H1 (cell line): ENCODE measurements at regions not wholly inside any gene's neighbourhood (a gene's known extent, or its start where the extent isn't known, plus 50 kb on each side); places are given as distances from the start of the nearest gene placed in this dataset.

Experiments
- CTCF ChIA-PET: fragments of 300-600 bp; sonication (Branson Sonifier 250); formaldehyde crosslinking; loops from one replicate; lab custom pipeline; 2021; ENCODE audit not compliant: partially characterized antibody; lab: Charles Lee
- POLR2A ChIA-PET: fragments of 300-600 bp; sonication (Branson Sonifier 250); formaldehyde crosslinking; loops from one replicate; lab custom pipeline; 2021; ENCODE audit warnings: inconsistent platforms; ENCODE audit not compliant: partially characterized antibody; lab: Charles Lee
- DNase-seq, 2 experiments: peaks; one replicate each; pipeline versions ENCODE4 v3.0.0 to v3.0.0-alpha.2; 2010 to 2022; ENCODE audit warnings: low spot score in 2 of 2, low read depth in 1 of 2, mixed read lengths in 1 of 2
- FAIRE-seq: peaks from 2 replicates; lab custom pipeline; 2011; peaks lifted over from hg19 to GRCh38; lab: Jason Lieb, UNC
- H2AFZ ChIP-seq: 2 replicates; pipeline ENCODE4 v1.8.1; 2012; ENCODE audit warnings: low read length, inconsistent platforms
- H2AK5ac ChIP-seq: 2 replicates; pipeline ENCODE4 v1.6.1; 2013; ENCODE audit warnings: low read depth, low read length
- H2BK120ac ChIP-seq: replicated peaks from 2 replicates; pipeline ENCODE3; 2013; ENCODE audit warnings: low read depth, low read length, inconsistent platforms
- H2BK12ac ChIP-seq: 2 replicates; pipeline ENCODE4 v1.6.1; 2013; ENCODE audit warnings: low read depth, low read length
- H2BK15ac ChIP-seq: 2 replicates; pipeline ENCODE4 v1.6.1; 2013; ENCODE audit warnings: low read length
- H2BK20ac ChIP-seq: 2 replicates; pipeline ENCODE4 v1.6.1; 2013; ENCODE audit warnings: low read length
- H2BK5ac ChIP-seq: 2 replicates; pipeline ENCODE4 v1.6.1; 2013; ENCODE audit warnings: low read depth, low read length
- H3K14ac ChIP-seq: 2 replicates; pipeline ENCODE4 v1.6.1; 2013; ENCODE audit warnings: inconsistent platforms; ENCODE audit not compliant: insufficient read length
- H3K18ac ChIP-seq: 2 replicates; pipeline ENCODE4 v1.6.1; 2013; ENCODE audit warnings: low read length; ENCODE audit errors: extremely low read depth
- H3K23ac ChIP-seq: 2 replicates; pipeline ENCODE4 v1.6.1; 2013; ENCODE audit warnings: inconsistent platforms; ENCODE audit not compliant: insufficient read length
- H3K23me2 ChIP-seq: 2 replicates; pipeline ENCODE4 v1.6.1; 2013; ENCODE audit warnings: low read depth, low read length
- H3K27ac ChIP-seq: 2 replicates; pipeline ENCODE4 v1.6.1; 2011; ENCODE audit warnings: low read depth, low read length, inconsistent platforms
- H3K27me3 ChIP-seq, 4 experiments: replicated peaks in 1 of 4; 1 replicate in 1 of 4; 2 replicates in 3 of 4; pipeline versions ENCODE4 v1.6.1 to v1.8.1; 2011 to 2013; ENCODE audit warnings: low read length in 3 of 4, mild to moderate bottlenecking in 3 of 4, inconsistent platforms in 2 of 4, mixed read lengths in 2 of 4, moderate library complexity in 1 of 4; ENCODE audit not compliant: control insufficient read depth in 3 of 4, insufficient read depth in 3 of 4; ENCODE audit errors: extremely low read depth in 1 of 4
- H3K36me3 ChIP-seq, 4 experiments: 2 replicates each; pipeline versions ENCODE4 v1.6.1 to v1.8.1; 2011 to 2013; ENCODE audit warnings: mild to moderate bottlenecking in 4 of 4, low read length in 3 of 4, moderate library complexity in 2 of 4, control low read depth in 1 of 4, inconsistent platforms in 1 of 4; ENCODE audit not compliant: insufficient read depth in 4 of 4, control insufficient read depth in 2 of 4
- H3K4ac ChIP-seq: replicated peaks from 2 replicates; pipeline ENCODE3; 2013; ENCODE audit warnings: low read length, low read depth, mixed read lengths, inconsistent platforms; ENCODE audit not compliant: insufficient read length
- H3K4me1 ChIP-seq, 4 experiments: replicated peaks in 1 of 4; 1 replicate in 1 of 4; 2 replicates in 3 of 4; pipeline versions ENCODE4 v1.6.1 to v1.8.1; 2011 to 2013; ENCODE audit warnings: low read length in 3 of 4, inconsistent platforms in 2 of 4, mixed read lengths in 1 of 4; ENCODE audit not compliant: insufficient read depth in 4 of 4, control insufficient read depth in 3 of 4
- H3K4me2 ChIP-seq, 2 experiments: 2 replicates each; pipeline versions ENCODE4 v1.6.1 to v1.8.1; 2011 to 2013; ENCODE audit warnings: low read depth in 2 of 2, low read length in 2 of 2, control low read depth in 1 of 2, inconsistent platforms in 1 of 2, mild to moderate bottlenecking in 1 of 2; ENCODE audit not compliant: insufficient read depth in 1 of 2
- H3K4me3 ChIP-seq, 4 experiments: fragments of 200-600, 300-600 bp in 1 of 4; sonication (generic), shearing (Covaris generic), sonication (Bioruptor Twin) in 1 of 4; 2 replicates each; pipeline versions ENCODE4 v1.5.1 to v1.8.1; 2011 to 2016; ENCODE audit warnings: low read length in 4 of 4, low read depth in 3 of 4, control low read depth in 2 of 4, inconsistent platforms in 2 of 4, mild to moderate bottlenecking in 2 of 4, mixed read lengths in 1 of 4, moderate library complexity in 1 of 4; ENCODE audit not compliant: insufficient read depth in 2 of 4; ENCODE audit errors: extremely low read depth in 1 of 4
- H3K56ac ChIP-seq: replicated peaks from 2 replicates; pipeline ENCODE3; 2013; ENCODE audit warnings: low read depth, mild to moderate bottlenecking, mixed read lengths, low read length, inconsistent platforms; ENCODE audit not compliant: insufficient read length
- H3K79me1 ChIP-seq: 2 replicates; pipeline ENCODE4 v1.6.1; 2013; ENCODE audit warnings: low read depth, low read length, control low read depth
- H3K79me2 ChIP-seq, 2 experiments: 2 replicates each; pipeline versions ENCODE4 v1.6.1 to v1.8.1; 2012 to 2013; ENCODE audit warnings: low read length in 2 of 2, mild to moderate bottlenecking in 2 of 2, inconsistent platforms in 1 of 2; ENCODE audit not compliant: insufficient read depth in 2 of 2, control insufficient read depth in 1 of 2
- H3K9ac ChIP-seq, 4 experiments: replicated peaks in 1 of 4; 1 replicate in 1 of 4; 2 replicates in 3 of 4; pipeline versions ENCODE4 v1.6.1 to v1.8.1; 2011 to 2013; ENCODE audit warnings: low read depth in 3 of 4, low read length in 3 of 4, control low read depth in 2 of 4, mild to moderate bottlenecking in 2 of 4, moderate library complexity in 2 of 4, inconsistent platforms in 1 of 4; ENCODE audit errors: extremely low read depth in 1 of 4
- H3K9me3 ChIP-seq, 2 experiments: 2 replicates each; pipeline versions ENCODE4 v1.6.1 to v1.8.1; 2012 to 2013; ENCODE audit warnings: mild to moderate bottlenecking in 2 of 2, moderate library complexity in 2 of 2, control low read depth in 1 of 2, inconsistent platforms in 1 of 2, low read depth in 1 of 2, low read length in 1 of 2, mixed read lengths in 1 of 2; ENCODE audit not compliant: insufficient read depth in 2 of 2
- H4K20me1 ChIP-seq, 2 experiments: replicated peaks in 1 of 2; 2 replicates each; pipeline versions ENCODE3 to v1.8.1; 2011 to 2013; ENCODE audit warnings: inconsistent platforms in 2 of 2, low read length in 2 of 2, mild to moderate bottlenecking in 1 of 2; ENCODE audit not compliant: insufficient read depth in 2 of 2, control insufficient read depth in 1 of 2
- H4K5ac ChIP-seq: 2 replicates; pipeline ENCODE4 v1.6.1; 2013; ENCODE audit warnings: low read length, low read depth, mixed read lengths, inconsistent platforms; ENCODE audit not compliant: insufficient read length
- H4K8ac ChIP-seq: 2 replicates; pipeline ENCODE4 v1.8.0; 2013; ENCODE audit warnings: mild to moderate bottlenecking, moderate library complexity, low read length, inconsistent platforms; ENCODE audit not compliant: insufficient read depth; ENCODE audit errors: extremely low read depth
- H4K91ac ChIP-seq: replicated peaks from 2 replicates; pipeline ENCODE3; 2013; ENCODE audit warnings: low read length, mixed read lengths, inconsistent platforms; ENCODE audit not compliant: insufficient read length
- ASH2L ChIP-seq: fragments of 200-600, 300-600 bp; sonication (generic); IDR thresholded peaks from one replicate; pipeline ENCODE4 v1.7.1; 2017; ENCODE audit warnings: low read length
- BACH1 ChIP-seq: IDR thresholded peaks from 2 replicates; pipeline ENCODE4 v1.6.1; 2012; ENCODE audit warnings: low read length, improper control_type of control experiment
- BRCA1 ChIP-seq: IDR thresholded peaks from 2 replicates; pipeline ENCODE4 v1.6.1; 2012; ENCODE audit warnings: low read depth, low read length, improper control_type of control experiment
- CTBP2 ChIP-seq: IDR thresholded peaks from 2 replicates; pipeline ENCODE4 v1.7.0; 2011; ENCODE audit warnings: borderline replicate concordance, mild to moderate bottlenecking, moderate library complexity, mixed read lengths, low read length; ENCODE audit not compliant: insufficient read depth, insufficient read length
- EGR1 ChIP-seq: IDR thresholded peaks from 2 replicates; pipeline ENCODE4 v1.6.1; 2011; ENCODE audit warnings: low read depth, low read length, borderline replicate concordance
- EP300 ChIP-seq, 2 experiments: IDR thresholded peaks; 1 replicate in 1 of 2; 2 replicates in 1 of 2; pipeline ENCODE4 v1.6.1; 2011 to 2012; ENCODE audit warnings: low read depth in 2 of 2, low read length in 2 of 2, mild to moderate bottlenecking in 2 of 2, borderline replicate concordance in 1 of 2, inconsistent platforms in 1 of 2, moderate library complexity in 1 of 2
- SP1 ChIP-seq: IDR thresholded peaks from 2 replicates; pipeline ENCODE4 v1.6.1; 2011; ENCODE audit warnings: low read depth, low read length
- TCF12 ChIP-seq: IDR thresholded peaks from 2 replicates; pipeline ENCODE4 v1.6.1; 2011; ENCODE audit warnings: low read depth, mild to moderate bottlenecking, low read length
- WGBS, 2 experiments: shearing (Covaris generic) in 1 of 2; methylation state at CpG; one replicate each; pipeline versions ENCODE4 v1.1.6 to v1.1.7; 2013 to 2015; ENCODE audit warnings: low lambda C conversion rate in 2 of 2, mixed read lengths in 2 of 2, inconsistent platforms in 1 of 2, low coverage in 1 of 2, missing lambda C conversion rate in 1 of 2; ENCODE audit not compliant: insufficient replicate concordance in 2 of 2, insufficient coverage in 1 of 2, insufficient read length in 1 of 2; ENCODE audit errors: extremely low coverage in 1 of 2, missing lambda C conversion rate in 1 of 2; 5-methylcytosine and 5-hydroxymethylcytosine counted together

DNA sequence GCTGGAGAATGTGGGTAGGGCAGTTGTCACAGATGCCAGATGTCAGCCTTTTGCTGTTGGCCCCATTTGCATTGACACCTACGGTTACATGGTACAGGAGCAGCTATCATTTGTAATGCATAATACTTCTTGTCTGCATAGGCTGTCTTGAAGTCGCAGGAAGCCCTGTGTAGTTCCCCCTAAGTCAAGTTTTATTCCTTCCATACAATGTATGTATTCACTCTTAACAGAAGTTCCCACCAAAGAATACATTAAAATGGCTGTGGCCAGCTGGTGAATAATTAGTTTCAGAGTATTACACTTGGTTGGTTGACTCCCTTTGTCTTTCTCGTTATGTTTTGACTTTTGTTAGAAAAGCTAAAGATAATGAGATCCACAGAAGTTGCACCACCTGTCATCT is 1169.0 kb downstream of the REEP3 start:
- ChIA-PET CTCF (interaction anchor here (0.8 kb wide), 1 partner anchor 260 kb away, joined by 3 read pairs; no protein-coding TSS in a partner anchor), POLR2A (no interaction called here)
- no peak for DNase-seq
- Histone ChIP-seq H3K27me3 (no peaks in the 10 kb centered on the region), H2BK12ac (no peak overlapping the region), H3K4me1 (no peaks in the 10 kb centered on the region), H3K23ac (no peak overlapping the region), H3K79me2 (no peaks in the 10 kb centered on the region), H3K79me1 (no peaks in the 10 kb centered on the region), H4K5ac (no peak overlapping the region), H2BK120ac (no peak overlapping the region), H3K9ac (no peak overlapping the region), H3K14ac (no peak overlapping the region), H2BK15ac (no peak overlapping the region), H3K4me2 (no peak overlapping the region), H2AFZ (no peak overlapping the region), H4K20me1 (no peaks in the 10 kb centered on the region), H3K36me3 (no peaks in the 10 kb centered on the region), H4K8ac (no peak overlapping the region), H2BK20ac (no peak overlapping the region), H3K27ac (no peak overlapping the region), H3K9me3 (no peaks in the 10 kb centered on the region), H3K23me2 (no peaks in the 10 kb centered on the region), H3K18ac (no peak overlapping the region), H3K56ac (no peak overlapping the region), H3K4me3 (no peak overlapping the region), H3K4ac (no peak overlapping the region), H2BK5ac (no peak overlapping the region), H2AK5ac (no peak overlapping the region), H4K91ac (no peak overlapping the region)
- 82% methylated on average over 3 of the region's 3 CpGs; no CpG with 5 or more reads in 1 of the 2 experiments for WGBS, 2 experiments
- TF ChIP-seq EGR1, result no peak
- no peak for TF ChIP-seq SP1
- TF ChIP-seq BRCA1, result no peak
- TF ChIP-seq CTBP2, result no peak
- no peak for TF ChIP-seq ASH2L
- TF ChIP-seq BACH1, result no peak
- no peak for TF ChIP-seq EP300 (IDR thresholded peaks at IDR 0.05; ENCODE audit: borderline replicate concordance in 1 of 2, low read depth in 2 of 2, low read length in 2 of 2)
- no peak for TF ChIP-seq TCF12
- FAIRE-seq, result no peak
